ENCODE measurements at regions not wholly inside any gene's neighbourhood (a gene's known extent, or its start where the extent isn't known, plus 50 kb on each side); places are given as distances from the start of the nearest gene placed in this dataset.

- no peak for TF ChIP-seq POLR2AphosphoS5 (IDR thresholded peaks at IDR 0.05)
- TF ChIP-seq, protein P1, sequence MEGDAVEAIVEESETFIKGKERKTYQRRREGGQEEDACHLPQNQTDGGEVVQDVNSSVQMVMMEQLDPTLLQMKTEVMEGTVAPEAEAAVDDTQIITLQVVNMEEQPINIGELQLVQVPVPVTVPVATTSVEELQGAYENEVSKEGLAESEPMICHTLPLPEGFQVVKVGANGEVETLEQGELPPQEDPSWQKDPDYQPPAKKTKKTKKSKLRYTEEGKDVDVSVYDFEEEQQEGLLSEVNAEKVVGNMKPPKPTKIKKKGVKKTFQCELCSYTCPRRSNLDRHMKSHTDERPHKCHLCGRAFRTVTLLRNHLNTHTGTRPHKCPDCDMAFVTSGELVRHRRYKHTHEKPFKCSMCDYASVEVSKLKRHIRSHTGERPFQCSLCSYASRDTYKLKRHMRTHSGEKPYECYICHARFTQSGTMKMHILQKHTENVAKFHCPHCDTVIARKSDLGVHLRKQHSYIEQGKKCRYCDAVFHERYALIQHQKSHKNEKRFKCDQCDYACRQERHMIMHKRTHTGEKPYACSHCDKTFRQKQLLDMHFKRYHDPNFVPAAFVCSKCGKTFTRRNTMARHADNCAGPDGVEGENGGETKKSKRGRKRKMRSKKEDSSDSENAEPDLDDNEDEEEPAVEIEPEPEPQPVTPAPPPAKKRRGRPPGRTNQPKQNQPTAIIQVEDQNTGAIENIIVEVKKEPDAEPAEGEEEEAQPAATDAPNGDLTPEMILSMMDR (IDR thresholded peaks at IDR 0.05; ENCODE audit: poor library complexity, severe bottlenecking): no peak
Measured at GRCh38 chr5:5983261-5983980, 394.9 kb downstream of the MED10 start.

Measured in neural cell (in vitro differentiated cells).